GM10248 (cell line): ENCODE measurements at regions not wholly inside any gene's neighbourhood (a gene's known extent, or its start where the extent isn't known, plus 50 kb on each side); places are given as distances from the start of the nearest gene placed in this dataset.

Experiments
- CTCF ChIA-PET: fragments of 300-600 bp; sonication (Branson Sonifier 250); formaldehyde crosslinking; extraction: SDS; loops from one replicate; lab custom pipeline; 2021; ENCODE audit warnings: antibody characterized with exemption; lab: Yijun Ruan, JAX
- POLR2A ChIA-PET: fragments of 350-650 bp; sonication (Branson Sonifier 250); formaldehyde crosslinking; extraction: SDS; loops from one replicate; lab custom pipeline; 2020; ENCODE audit warnings: antibody characterized with exemption; lab: Yijun Ruan, JAX
- DNase-seq: peaks from one replicate; pipeline ENCODE4 v3.0.0; 2012; ENCODE audit errors: extremely low spot score
- TF ChIP-seq, protein P1 (sequence below): IDR thresholded peaks from 2 replicates; pipeline ENCODE4 v1.5.1; 2012; ENCODE audit warnings: mild to moderate bottlenecking, low read depth; ENCODE audit errors: extremely low read depth, missing control alignments, control extremely low read depth

DNA sequence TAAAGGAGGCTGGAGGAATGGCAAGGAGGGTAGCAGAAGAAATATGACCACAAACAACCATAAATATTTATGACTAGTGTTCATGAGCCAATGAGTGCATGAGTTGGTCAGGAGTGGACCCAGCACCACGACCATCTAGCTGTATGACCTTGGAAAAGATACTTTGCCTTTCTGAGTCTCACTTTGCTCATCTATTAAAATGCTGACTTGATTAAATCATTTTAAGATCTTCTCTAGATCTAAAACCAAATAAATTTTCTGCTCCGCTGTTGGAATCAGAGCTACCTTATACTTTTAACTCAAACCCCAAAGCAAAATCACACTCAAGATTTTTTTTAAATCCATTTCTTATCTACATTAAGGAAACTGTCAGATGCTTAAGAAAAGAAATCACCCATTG lies 207.0 kb downstream of the GPAM start:
- ChIA-PET POLR2A (no interaction called here), CTCF (interaction anchor here (1.1 to 1.7 kb wide), 3 partner anchors 9 to 155 kb away, joined by 3 to 4 read pairs (median 4); no protein-coding TSS in a partner anchor)
- TF ChIP-seq, protein P1, sequence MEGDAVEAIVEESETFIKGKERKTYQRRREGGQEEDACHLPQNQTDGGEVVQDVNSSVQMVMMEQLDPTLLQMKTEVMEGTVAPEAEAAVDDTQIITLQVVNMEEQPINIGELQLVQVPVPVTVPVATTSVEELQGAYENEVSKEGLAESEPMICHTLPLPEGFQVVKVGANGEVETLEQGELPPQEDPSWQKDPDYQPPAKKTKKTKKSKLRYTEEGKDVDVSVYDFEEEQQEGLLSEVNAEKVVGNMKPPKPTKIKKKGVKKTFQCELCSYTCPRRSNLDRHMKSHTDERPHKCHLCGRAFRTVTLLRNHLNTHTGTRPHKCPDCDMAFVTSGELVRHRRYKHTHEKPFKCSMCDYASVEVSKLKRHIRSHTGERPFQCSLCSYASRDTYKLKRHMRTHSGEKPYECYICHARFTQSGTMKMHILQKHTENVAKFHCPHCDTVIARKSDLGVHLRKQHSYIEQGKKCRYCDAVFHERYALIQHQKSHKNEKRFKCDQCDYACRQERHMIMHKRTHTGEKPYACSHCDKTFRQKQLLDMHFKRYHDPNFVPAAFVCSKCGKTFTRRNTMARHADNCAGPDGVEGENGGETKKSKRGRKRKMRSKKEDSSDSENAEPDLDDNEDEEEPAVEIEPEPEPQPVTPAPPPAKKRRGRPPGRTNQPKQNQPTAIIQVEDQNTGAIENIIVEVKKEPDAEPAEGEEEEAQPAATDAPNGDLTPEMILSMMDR, result no peak
- no peak for DNase-seq

DNA sequence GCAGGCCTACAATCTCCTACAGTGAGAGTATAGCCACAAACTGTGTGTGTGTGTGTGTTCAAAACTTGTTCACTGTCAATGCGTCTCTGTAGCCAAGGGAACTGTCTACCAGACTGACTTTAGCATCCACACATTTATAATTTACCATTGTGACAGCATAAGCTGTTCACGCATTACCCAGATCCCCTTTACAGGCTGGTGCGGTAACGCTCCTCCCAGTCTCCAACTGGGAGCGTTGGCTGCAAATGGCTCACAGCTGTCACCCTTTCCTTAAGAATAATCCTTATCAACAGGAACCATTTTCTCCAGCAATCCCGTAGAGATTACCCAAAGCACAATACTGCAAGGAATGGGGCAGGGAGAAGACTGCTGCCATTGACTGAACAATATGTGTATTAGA lies 199.5 kb downstream of the GPAM start:
- ChIA-PET CTCF (no interaction called here), POLR2A (no interaction called here)
- TF ChIP-seq, protein P1, result no peak
- DNase-seq, result no peak

DNA sequence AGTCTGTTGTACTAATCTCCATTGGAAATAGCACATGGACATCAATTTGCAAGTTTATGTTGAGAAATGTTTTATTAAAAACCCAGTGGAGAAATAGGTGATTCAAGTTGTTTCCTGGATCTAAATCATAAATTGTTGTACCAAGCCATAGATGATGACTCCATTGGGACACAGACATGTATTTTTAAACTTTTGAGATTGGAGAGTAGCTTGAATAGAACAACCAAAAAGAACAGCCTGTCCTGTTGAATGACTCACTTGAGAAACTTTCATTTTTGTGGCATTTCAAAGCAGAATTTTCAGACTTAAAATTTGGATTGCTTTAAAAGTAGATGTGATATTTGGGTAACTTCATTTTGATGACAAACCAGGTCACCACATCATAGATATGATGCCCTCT lies 197.5 kb downstream of the GPAM start:
- TF ChIP-seq, protein P1, result no peak
- CTCF ChIA-PET, result interaction anchor here (1.6 kb wide), 1 partner anchor 11 kb away, joined by 6 read pairs; no protein-coding TSS in a partner anchor
- no peak for DNase-seq
- POLR2A ChIA-PET, result no interaction called here

- TF ChIP-seq, protein P1, result no peak
Measured at GRCh38 chr10:111988646-111989045, 194.9 kb downstream of the GPAM start.

GRCh38 chr10:111989136-111989911 lies 194.2 kb downstream of the GPAM start:
- POLR2A ChIA-PET, result no interaction called here
- CTCF ChIA-PET, result interaction anchor here (1.5 to 1.7 kb wide), 2 partner anchors 12 to 22 kb away, joined by 3 to 5 read pairs; no protein-coding TSS in a partner anchor
- no peak for DNase-seq
- TF ChIP-seq, protein P1, result no peak

More at GRCh38 chr10:111988646-111989045, 194.9 kb downstream of the GPAM start:
- no peak for DNase-seq
- POLR2A ChIA-PET, result no interaction called here
- CTCF ChIA-PET, result interaction anchor here (1.5 kb wide), 1 partner anchor 22 kb away, joined by 3 read pairs; no protein-coding TSS in a partner anchor

GRCh38 chr10:111990734-111991133 lies 192.8 kb downstream of the GPAM start:
- DNase-seq, result no peak
- CTCF ChIA-PET, result interaction anchor here (1.2 to 1.7 kb wide), 3 partner anchors 13 to 38 kb away, joined by 3 to 5 read pairs (median 5); no protein-coding TSS in a partner anchor
- POLR2A ChIA-PET, result no interaction called here
- TF ChIP-seq, protein P1, result no peak
